Sigmoid colon (tissue), 4 donors: ENCODE measurements at regions not wholly inside any gene's neighbourhood (a gene's known extent, or its start where the extent isn't known, plus 50 kb on each side); places are given as distances from the start of the nearest gene placed in this dataset.

Experiments used
- CTCF ChIP-seq, 4 experiments: fragments of 450-650 bp in 3 of 4; fragments of 200-600 bp in 1 of 4; IDR thresholded peaks; one replicate each; pipeline ENCODE4 v1.5.1; 2016 to 2019; ENCODE audit warnings: antibody characterized with exemption in 4 of 4, mild to moderate bottlenecking in 3 of 4, moderate library complexity in 2 of 4
- EP300 ChIP-seq, 4 donors: sonication (generic); formaldehyde crosslinking; IDR thresholded peaks; one replicate each; pipeline ENCODE4 v1.6.1; 2017; ENCODE audit warnings: antibody characterized with exemption in 4 of 4
- POLR2A ChIP-seq, 2 donors: fragments of 450-650 bp; IDR thresholded peaks; one replicate each; pipeline ENCODE4 v1.6.1; 2016; ENCODE audit warnings: antibody characterized with exemption in 2 of 2, mild to moderate bottlenecking in 2 of 2, moderate library complexity in 2 of 2
- POLR2AphosphoS5 ChIP-seq, 4 donors: sonication (generic); formaldehyde crosslinking; IDR thresholded peaks; one replicate each; pipeline ENCODE4 v1.6.1; 2017; ENCODE audit warnings: antibody characterized with exemption in 4 of 4

GRCh38 chr1:220323717-220324116 is 51.5 kb upstream of the RAB3GAP2 start:
- TF ChIP-seq CTCF (IDR thresholded peaks at IDR 0.05) (no peak), POLR2AphosphoS5 (IDR thresholded peaks at IDR 0.05) (no peak), POLR2A (IDR thresholded peaks at IDR 0.05) (no peak), EP300 (IDR thresholded peaks at IDR 0.05) (no peak)
